Right lung (tissue), 2 donors: ENCODE measurements at regions not wholly inside any gene's neighbourhood (a gene's known extent, or its start where the extent isn't known, plus 50 kb on each side); places are given as distances from the start of the nearest gene placed in this dataset.
"Not testable (repeated sequence)": the region's sequence is repeated elsewhere in the genome, so short reads cannot be mapped to it uniquely, and the experiment has no call there.

Source experiments
- DNase-seq, 2 donors: peaks; one replicate each; pipeline ENCODE4 v3.0.0-alpha.2; 2013

DNA sequence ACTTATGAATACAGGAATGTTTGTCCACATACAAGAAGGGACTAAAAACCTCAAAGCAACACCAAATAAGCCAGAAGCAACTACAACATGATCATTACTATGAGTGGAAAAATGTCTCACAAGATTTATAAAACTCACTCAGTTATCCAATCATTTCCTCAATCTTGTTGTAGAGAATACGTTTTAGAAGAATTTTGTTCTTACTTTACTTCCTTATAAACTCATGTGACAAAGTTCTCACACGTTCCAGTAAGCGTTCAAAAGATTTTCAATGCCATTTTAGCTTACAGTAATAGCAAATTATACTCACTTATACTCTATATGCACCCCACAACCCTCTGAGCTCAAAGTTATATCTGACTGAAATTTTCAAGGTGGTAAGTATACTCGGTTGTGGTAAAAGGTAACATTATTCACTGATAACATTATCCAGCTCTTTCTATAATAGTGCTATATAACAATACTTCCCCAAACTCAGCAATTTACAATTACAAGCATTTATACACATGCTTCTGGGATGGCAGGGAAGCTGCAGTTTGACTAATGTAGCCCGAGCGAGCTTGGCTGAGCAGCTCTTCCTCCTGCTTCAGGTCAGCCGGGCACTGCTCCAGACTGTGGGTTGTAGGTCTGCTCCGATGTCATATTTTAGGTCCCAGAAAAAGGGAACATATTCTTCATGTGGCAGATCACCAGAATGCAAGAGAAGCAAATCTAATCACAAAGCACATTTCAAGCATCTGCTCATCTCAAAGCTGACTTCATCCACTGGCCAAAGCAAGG lies 226.3 kb downstream of the RCHY1 start:
- no peak for DNase-seq

DNA sequence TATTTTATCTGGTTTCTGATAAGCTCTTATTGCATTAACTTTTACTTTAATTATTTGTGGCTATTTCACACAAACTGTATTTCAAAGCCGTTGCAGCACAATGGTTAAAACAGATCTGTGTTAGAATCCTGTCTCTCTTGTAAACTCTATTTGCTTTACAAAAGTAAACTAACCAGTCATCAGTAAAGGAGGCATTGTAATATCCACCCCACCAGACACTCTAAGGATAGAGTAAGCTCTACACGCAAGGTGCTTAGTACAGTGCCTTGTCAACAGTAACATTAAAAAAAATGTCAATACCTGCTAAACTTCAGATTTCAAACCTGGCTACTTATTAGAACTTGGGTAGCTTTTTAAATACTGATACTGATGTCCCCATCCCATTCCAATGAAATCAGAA lies 228.4 kb downstream of the RCHY1 start:
- no peak for DNase-seq

DNA sequence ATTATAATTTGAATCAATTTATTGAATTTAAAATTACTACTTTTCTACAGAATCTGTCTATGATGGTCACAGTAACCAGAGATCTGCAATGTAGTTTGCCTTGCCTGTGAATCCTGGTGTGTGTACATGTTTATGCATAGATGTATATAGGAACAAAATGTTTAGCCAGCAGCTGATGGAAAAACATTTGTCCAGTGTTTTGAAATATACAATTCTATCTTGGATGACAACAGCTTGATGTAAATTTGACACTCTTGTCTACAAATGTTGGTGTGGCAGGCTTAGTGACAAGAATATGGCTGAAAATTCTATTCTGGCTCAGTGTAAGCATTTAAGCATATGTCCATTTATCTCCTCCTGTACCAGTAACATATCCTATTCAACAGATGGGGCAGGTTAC lies 229.4 kb downstream of the RCHY1 start:
- DNase-seq: no peak

DNA sequence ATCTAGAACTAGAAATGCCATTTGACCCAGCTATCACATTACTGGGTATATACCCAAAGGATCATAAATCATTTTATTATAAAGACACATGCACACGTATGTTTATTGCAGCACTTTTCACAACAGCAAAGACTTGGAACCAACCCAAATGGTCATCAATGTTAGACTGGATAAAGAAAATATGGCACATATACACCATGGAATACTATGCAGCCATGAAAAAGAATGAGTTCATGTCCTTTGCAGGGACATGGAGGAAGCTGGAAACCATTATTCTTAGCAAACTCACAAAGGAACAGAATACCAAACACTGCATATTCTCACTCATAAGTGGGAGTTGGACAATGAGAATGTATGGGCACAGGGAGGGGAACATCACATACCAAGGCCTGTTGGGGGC lies 233.7 kb downstream of the RCHY1 start:
- DNase-seq: not testable (repeated sequence)

DNA sequence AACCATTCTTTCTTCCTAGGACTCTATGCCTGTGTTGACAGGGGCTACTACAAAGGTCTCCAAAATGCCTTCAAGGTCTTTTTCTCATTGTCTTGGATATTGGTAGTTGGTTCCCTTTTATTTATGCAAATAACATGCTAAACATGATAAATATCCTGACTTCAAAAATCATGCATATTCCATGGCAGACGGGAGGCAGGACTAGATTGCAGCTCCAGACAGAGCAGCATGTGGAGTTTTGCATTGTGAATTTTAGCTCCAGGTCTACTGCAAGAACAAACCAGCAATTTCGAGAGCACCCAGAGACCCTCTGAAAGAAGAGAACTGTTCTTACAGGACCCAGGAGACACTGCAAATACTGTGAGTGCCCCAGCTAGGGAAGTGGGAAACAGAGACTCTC lies 254.9 kb downstream of the RCHY1 start:
- no peak for DNase-seq

DNA sequence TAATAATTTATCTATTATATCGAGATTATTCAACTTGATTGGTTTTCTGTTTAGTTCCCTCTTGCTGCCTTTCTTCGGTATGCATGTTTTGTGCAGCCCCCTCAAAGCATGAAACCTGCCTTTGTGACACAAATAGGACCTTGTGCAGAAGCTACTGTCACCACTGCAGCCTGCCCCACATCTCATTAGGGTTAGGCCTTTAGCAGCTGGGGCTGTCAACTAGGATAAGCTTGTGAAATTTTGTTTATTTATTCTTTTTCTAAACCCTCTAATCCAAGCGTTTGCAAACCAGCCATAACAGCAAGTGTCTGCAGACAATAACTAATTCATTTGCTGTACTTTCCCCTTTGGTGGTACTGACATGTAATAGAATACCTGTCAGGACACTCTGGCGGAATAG lies 258.9 kb downstream of the RCHY1 start:
- no peak for DNase-seq

DNA sequence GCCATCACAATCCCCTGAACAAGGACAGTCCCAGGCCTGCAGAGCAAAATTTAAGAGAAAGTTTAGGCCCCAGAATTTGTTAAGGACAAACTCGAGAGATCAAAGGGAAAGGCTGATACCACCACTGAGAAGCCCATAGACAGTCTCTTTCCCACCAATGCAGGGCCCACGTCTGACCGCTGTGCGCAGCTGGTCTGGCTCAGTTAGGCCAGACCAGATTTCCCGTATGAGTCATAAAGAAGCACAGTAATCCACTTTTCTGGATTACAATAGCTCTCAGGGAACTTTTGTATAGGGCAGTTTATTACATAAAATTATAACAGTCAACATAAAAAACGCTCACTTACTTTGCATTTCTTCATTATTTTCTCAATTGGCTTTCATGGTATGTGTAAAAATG lies 259.5 kb downstream of the RCHY1 start:
- no peak for DNase-seq

DNA sequence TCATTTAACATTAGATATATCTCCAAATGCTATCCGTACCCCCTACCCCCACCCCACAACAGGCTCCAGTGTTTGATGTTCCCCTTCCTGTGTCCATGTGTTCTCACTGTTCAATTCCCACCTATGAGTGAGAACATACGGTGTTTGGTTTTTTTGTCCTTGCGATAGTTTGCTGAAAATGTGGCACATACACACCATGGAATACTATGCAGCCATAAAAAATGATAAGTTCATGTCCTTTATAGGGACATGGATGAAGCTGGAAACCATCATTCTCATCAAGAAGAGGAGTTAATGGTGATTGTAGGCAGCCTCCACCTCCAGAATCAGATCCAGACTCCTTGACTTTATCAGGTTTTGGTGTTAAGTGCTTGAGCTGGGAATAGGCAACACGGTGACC lies 261.1 kb downstream of the RCHY1 start:
- not testable (repeated sequence) for DNase-seq

DNA sequence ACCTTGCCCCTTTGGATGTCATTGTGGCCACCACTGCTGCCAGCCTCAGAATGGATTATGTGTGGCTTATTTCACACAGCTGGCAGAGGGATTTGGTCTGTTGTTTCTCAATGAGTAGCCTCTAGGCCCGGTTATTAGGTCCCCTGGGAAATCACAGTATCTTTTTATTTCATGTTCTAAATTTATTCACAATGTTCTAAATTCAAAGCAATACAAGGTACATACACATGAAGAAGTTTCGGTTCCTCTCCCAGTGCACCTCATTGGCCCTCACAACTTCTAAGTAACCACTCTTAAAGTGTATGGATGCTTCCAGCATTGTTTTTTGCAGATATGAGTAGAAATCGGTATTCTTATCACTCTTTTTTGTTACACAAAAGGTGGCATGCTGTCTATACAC lies 262.7 kb downstream of the RCHY1 start:
- no peak for DNase-seq

DNA sequence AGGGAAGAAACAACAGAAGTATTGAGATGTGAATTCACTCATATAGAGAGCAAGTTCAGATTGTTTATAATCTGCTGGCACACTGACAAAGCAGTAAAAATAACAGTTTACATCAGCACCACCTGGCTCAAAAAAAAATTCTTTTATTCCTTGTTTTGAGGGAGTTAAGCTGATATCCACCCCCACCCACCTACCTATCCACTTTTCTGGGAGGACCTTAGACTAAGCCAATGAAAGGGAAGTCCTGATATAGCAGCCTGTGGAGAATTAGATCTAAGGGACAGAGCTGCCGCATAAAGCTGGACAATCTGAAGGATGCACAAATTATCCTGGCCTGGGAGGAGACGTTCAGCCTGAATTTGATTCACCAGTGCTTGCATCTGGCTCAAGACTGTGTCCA lies 264.5 kb downstream of the RCHY1 start:
- no peak for DNase-seq

DNA sequence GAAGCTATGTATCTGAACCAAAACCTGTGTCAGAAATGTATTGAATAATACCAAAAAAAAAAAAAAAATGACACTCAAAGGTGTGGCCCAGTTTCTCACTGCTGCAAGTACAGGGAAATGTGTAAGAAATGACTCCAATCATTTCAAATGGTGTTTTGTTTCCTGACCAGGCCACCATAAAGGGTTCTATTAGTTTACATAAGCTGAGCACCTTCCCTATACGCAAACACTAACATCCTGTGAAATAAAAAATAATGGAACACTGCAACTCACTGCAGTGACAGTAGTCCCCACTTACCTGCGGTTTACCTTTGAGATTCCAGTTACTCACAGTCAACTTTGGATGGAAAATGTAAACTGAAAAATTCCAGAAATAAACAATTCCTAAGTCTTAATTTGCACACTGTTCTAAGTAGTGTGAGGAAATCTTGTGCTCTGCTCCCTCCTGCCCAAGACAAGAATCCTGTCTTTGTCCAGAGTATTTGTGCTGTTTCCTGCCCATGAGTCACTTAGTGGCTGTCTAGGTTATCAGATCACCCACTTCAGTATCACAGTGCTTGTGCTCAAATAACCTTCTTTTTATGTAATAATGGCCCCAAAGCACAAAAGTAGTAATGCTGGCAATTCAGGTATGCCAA lies 265.3 kb downstream of the RCHY1 start:
- DNase-seq: no peak

DNA sequence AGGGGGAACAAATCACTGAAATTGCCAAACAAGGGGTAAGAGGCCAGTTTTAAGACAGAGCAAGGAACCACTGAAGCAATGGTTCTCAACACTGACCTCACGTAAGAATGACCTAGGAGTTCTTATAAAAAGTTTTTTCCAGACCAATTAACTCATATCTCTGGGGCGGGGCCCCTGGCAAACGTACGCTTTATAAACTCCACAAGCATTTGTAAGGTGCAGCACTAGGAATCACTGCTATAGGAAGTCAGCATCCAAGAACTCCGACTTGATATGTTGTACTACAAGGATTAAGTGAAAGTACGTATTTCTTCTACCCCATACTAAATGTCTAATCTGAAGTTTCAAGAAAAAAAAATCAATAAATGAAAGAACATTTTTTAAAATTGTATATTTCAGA lies 269.9 kb downstream of the RCHY1 start:
- DNase-seq: no peak

DNA sequence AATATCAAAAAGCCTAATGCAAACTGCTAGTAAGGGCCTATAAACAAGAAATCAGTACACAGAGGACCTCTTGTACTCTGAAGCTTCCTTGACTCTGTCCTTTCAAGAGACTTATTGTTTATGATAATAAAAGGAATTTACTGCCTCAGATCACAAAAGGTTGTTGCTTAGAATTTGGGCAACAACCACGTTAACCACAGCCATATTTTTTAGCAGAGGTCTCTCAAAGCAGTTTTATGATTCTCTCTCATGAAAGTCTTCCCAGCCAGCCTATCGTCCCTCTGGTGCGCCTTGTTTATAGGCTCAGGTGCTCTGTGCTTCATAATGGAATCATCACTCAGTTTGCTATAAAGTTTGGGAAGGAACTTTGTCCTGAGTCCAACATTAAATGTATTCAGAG lies 270.6 kb downstream of the RCHY1 start:
- no peak for DNase-seq

DNA sequence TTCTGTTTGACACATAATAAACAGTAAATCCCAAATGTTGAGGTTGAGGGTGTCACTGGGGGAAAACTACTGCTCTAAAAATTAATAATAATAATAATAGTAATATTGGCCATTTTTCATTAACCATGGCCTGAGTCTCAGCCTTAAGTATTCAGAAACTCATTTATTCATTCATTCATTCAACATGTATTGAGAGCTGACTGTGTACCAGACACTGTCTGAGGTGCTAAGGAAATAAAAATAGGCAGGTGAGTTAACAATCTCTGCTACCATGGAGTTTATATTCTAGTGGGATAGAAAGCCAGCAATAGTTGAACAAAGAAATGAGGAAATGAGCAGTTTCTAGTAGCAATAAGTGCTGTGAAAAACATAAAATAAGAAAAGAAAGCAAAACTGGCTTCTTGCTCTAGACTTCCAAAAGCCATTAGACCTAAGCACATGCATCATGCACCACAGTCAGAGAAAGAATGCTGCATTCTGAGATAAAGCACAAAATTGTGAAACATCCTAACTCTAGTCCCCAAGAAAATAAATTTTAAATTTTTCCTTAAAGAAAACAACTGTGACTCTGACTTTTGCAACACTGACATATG lies 278.7 kb downstream of the RCHY1 start:
- no peak for DNase-seq

DNA sequence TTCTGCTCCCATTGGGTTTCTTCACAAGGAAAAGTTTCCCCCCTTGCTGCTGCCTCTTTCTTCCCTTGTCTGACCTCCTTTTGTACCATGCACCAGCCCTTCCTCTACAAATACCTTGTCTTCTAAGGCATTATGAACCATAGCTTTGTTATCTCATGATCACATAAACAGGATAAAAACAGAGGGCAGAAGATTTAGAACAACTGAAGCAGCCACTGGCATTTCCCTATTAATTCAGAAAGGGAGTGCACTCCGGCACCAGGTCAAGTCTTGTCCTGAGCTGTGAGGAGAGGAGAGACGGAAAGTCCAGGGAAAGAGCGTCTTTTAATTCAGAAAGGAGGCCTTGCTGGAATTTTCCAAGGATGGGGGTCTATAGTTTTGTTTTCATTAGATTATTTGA lies 281.7 kb downstream of the RCHY1 start:
- DNase-seq: no peak

DNA sequence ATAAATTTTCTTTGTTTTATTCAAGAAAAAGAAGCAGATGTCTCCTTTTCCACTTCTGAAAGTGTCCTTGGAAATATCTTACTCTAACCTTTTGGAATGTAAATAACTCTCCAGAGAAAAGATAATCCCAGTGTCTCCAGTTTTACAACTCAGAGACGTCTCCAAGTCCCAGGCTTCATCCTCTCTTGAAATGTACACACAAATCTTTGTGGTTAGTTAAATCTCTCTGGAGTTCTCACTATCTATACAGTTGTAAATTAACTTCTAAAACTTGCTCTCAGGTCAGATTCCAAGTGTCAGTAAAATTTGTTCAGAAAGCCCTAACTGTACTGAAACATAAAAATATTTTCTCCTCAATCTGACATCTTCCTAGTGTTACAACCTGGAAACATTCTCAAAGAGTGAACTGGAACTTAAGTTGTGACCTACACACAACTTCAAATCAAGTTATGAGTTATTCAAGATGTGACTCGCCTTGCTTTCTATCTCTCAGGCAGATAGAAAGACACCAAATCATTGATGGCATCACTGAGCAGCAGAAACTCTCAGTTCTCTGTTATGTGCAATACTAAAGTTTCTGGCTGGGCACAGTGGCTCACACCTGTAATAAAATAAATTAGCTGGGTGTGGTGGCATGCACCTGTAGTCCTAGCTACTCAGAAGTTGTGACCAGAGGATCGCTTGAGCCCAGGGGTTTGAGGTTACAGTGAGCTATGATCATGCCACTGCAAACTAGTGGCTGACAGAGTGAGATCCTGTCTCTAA lies 284.2 kb downstream of the RCHY1 start:
- DNase-seq: no peak

DNA sequence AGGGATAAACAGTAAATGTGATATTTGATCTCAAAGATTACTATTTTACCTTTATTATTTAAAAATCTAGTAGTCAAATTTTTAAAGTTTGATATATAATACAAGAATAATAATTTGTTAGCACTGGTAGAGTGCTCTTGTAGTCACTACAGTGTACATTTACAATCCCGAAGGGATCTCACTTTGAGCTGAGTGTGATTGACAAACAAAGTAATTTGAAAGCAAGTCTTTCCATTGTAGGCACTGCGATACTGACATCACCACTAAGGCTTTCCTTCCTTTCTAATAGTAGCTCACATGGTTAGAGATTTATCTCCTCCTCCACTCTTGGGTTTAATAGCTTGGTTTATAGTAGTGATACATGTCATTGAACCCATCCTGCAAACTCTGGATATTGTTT lies 280.6 kb downstream of the PARM1 start:
- DNase-seq: no peak

DNA sequence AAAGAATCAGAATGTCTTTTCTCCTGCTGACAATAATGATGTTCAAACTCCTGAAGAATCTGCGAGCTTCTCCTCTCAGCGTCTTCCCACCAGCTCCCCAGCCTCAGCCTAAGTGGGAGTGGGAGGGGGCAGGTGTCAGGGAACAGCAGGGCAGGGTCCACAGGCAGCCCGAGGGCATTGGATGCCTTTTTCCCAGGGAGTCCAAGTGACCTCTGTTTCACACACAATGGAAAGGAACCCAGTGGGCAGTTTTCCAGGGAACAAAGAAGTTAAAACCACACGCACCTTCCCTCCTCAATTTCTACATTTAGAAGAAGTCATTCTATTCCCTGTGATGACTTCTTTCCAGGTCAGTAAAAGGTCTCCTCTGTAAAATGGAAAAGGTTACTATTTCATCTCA lies 278.5 kb downstream of the PARM1 start:
- no peak for DNase-seq

DNA sequence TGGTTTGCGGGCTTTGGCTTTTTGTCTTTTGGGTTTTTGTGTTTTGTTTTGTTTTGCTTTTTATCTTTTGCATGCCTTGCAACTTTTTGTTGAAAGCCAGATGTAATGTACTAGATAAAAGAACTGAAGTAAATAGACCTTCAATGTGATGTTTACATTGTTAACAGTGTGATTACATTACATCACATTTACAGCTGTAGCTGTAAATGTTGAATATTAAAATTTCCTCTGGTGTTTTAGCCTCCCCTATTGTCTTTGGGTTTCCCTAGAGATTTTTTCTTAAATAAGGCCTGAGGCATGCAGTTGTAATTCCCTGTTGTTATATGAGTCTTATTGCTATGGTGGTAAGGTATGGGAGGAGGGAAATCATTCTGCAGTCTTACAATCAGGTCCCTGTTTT lies 275.0 kb downstream of the PARM1 start:
- DNase-seq: no peak

DNA sequence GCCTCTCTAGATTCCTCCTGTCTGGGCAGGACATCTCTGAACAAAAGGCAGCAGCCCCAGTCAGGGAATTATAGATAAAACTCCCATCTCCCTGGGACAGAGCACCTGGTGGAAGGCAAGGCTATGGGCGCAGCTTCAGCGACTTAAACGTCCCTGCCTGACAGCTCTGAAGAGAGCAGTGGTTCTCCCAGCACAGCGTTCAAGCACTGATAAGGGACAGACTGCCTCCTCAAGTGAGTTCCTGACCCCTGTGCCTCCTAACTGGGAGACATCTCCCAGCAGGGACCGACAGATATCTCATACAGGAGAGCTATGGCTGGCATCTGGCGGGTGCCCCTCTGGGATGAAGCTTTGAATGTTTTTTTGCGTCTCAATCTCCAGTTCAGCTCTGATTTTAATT lies 262.2 kb downstream of the PARM1 start:
- no peak for DNase-seq

DNA sequence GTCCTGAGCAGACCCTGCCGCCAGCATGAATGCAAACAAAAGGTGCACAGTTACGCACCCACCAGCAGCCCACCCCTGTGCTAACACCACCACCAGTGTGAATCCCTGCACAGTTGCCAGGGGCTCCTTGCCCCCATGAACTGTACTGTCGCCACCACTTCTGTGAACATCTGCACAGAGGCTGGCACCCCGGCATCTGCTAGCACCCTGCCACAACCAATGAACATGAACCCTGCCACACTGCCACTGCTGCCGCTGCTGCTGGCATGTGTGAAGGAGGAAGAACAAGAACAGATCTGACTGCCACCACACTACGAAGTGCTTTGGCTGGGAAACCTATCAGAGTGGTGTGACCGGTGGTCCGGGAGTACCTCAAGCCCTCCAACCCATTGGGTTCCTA lies 261.3 kb downstream of the PARM1 start:
- no peak for DNase-seq

DNA sequence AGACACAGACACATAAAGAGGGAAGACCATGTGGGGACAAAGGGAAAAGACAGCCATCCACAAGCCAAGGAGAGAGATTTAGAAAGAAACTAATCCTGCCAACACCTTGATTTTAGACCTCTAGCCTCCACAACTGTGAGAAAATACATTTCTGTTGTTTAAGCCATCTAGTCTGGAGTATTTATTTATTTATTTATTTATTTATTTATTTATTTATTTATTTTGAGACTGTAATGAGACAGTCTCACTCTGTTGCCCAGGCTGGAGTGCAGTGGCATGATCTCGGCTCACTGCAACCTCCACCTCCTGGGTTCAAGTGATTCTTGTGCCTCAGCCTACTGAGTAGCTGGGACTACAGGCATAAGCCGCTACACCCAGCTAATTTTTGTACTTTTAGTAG lies 259.3 kb downstream of the PARM1 start:
- not testable (repeated sequence) for DNase-seq
